H4 (cell line): ENCODE measurements at regions not wholly inside any gene's neighbourhood (a gene's known extent, or its start where the extent isn't known, plus 50 kb on each side); places are given as distances from the start of the nearest gene placed in this dataset.

Source experiments
- DNase-seq: peaks from one replicate; pipeline ENCODE4 v3.0.0-alpha.2; 2015; ENCODE audit warnings: low spot score

- DNase-seq: no peak
Observed at GRCh38 chr2:10985260-10985659, 73.5 kb downstream of the KCNF1 start.

GRCh38 chr2:10985901-10986535 is 74.3 kb downstream of the KCNF1 start:
- DNase-seq: no peak

- no peak for DNase-seq
Observed at GRCh38 chr2:10987439-10987838, 75.7 kb downstream of the KCNF1 start.

- no peak for DNase-seq
Observed at GRCh38 chr2:10987861-10988260, 76.1 kb downstream of the KCNF1 start.

DNA sequence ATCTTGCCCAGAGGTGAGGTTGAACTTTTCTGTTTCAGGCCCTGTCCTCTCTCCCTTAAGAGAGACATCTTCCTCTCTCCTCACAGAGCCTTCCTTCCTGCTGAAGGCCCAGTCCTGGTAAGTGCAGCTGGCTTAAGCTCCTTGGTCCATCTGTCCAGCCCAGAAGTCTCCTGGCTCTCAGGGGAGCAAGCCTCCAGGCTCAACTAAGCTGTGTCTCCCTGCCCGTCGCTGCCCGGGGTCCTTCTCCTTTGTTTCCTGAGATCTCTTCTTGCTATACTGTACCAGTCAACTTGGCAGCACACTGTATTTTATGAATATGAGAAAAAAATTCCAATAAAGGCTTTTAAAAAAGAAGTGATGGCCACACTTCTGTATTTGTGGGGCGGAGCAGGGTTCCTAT is 77.4 kb downstream of the KCNF1 start:
- no peak for DNase-seq

DNA sequence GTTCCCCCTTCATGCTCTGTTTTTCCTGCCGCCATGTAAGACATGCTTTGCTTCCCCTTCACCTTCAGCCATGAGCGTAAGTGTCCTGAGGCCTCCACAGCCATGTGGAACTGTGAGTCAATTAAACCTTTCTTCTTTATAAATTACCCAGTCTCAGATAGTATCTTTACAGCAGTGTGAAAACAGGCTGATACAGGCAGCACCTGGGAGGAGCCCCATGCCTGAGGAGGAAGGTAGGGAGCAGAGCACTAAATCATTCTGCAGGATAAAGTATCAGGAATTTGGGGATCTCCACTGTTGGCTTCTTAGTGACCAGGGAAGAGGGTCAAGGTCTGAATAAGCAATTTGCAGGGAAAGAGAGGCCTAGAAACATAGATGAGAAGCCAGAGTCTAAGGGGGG is 78.0 kb downstream of the KCNF1 start:
- no peak for DNase-seq

- DNase-seq: no peak
Observed at GRCh38 chr2:10990561-10991111, 78.9 kb downstream of the KCNF1 start.

DNA sequence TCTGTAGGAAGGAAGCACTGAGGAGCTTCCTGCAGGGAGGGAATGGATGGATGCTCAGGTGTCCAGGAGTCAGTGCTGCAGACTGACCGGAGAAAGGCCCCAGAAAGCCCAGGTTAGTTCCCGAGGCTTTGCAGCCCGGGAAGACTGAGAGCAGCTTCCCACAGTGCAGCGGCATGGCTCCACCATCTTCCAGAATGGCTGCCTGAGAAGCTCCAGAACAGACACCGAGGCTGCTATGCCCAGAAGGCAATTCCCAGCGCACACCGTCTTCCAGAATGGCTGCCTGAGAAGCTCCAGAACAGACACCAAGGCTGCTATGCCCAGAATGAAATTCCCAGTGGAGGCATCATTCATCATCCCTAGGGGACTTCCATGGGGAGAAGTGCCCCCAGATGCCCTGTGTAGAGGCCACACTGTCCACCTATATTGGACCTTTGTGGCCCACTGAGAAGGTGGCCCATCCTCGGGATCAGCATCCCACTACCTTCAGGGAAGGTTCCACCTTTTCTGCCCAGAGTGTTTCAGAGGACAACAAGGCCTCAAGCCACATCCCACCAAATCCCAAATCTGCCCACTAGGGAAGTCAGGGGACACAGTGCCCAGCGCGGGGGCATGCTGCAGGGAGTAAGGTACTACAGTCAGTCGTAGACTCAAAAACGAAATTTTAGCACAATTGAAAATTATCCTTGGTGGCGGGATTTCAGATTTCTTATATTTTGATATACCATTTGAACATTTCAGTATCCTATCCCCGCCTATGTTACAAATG is 80.5 kb downstream of the KCNF1 start:
- no peak for DNase-seq

GRCh38 chr2:10993001-10993481 is 81.3 kb downstream of the KCNF1 start:
- no peak for DNase-seq

DNA sequence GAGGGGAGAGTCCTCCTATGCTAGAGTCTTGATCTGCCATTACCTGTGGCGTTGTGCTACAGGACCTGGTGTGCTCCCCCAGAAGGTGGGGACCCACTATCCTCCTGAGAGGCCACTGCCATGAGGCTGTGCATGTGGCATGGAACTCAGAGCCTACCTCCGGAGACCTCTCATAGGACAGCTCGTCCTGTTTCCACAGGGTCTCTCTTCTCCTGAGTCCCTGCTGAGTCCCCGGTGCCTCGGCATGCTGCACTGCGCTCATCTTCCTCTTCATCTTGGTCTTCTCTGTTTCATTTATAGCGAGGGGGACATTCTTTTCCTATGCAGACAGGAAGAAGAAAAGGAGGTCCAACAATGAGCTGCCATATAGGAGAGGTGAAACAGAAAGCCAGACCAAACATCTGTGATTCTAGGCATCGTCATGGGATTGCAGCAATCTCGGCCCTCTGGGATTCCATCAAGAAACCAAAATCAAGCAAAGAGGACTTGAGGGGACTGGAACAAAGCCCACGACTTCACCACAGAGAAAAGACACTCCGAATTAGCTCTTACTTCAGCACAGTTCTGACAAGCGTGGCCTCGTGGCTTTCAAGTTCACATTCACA is 83.7 kb downstream of the KCNF1 start:
- no peak for DNase-seq

DNA sequence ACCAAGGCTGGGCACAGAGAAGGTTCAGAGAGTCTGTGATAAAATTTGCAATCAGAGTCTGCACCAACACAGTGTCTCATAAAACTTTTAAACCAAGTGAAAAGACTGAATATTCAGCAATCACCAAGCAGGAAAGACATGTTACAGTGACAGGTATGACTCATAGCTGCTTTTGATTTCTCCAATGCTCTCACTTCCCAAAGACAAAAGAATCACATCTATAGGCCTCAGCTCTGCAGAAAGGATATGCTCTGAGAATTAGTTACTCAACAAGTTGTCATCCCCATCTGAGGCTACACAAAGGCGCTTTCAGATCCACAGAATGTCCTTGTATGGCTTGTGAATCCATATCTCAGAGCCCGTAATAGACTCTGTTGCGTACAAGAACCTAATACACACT is 92.5 kb downstream of the KCNF1 start:
- no peak for DNase-seq

DNA sequence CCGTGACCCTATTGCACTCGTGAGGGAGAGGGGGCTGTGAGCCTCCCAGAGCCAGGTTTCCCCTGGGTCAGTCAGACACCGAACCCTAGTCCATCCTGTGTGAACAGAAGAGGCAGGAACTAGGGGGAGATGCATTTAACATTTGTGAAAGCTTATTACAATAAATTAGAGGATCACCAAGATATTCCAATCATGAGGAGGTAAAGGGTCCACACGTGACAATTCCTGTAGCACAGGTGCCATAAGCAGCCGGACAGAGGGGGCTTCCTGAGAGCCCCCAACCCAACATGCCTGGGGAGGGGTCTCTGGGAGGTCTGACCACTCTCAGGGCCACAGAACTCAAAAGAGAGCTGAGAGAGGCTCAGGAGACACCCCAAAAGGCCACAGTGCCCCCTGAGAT is 93.3 kb downstream of the KCNF1 start:
- no peak for DNase-seq

- DNase-seq: no peak
Observed at GRCh38 chr2:11006191-11006590, 94.5 kb downstream of the KCNF1 start.

GRCh38 chr2:11007331-11008264 is 95.9 kb downstream of the KCNF1 start:
- DNase-seq: no peak

GRCh38 chr2:11008773-11009172 is 97.0 kb downstream of the KCNF1 start:
- DNase-seq: no peak

DNA sequence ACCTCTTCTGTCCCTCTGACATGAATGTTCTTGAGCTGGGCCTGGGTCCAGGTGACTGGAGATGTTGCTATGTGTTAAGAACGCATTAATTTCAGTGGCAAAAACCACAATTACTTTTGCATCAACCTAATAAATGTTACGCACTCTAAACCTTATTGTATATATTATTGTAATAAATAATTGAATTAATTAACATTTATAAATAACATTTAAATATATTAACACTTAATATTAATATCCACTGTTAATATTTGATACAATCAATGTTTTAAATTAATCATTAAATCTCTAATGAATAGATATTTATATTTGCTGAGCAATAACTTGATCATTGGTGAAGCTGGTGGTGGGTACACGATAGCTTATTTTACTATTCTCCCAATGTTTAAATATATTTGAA is 97.4 kb downstream of the KCNF1 start:
- no peak for DNase-seq

GRCh38 chr2:11009891-11010290 is 98.2 kb downstream of the KCNF1 start:
- no peak for DNase-seq

- no peak for DNase-seq
Observed at GRCh38 chr2:11011359-11011758, 99.6 kb downstream of the KCNF1 start.

- DNase-seq: no peak
Observed at GRCh38 chr2:11012131-11012693, 100.5 kb downstream of the KCNF1 start.

DNA sequence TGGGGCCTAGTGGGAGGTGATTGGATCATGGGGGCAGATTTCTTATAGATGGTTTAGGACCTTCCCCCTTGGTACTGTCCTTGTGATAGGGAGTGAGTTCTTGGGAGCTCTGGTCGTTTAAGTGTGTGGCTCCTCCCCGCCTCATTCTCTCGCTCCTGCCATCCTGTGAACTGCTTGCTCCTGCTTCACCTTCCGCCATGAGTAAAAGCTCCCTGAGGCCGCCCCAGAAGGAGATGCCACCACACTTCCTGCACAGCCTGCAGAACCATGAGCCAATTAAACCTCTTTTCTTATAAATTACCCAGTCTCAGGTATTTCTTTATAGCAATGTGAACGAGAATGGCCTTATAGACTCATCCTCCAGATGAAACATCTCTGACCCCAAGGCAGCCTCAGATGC is 101.5 kb downstream of the KCNF1 start:
- no peak for DNase-seq

- DNase-seq: no peak
Observed at GRCh38 chr2:11014026-11014425, 102.3 kb downstream of the KCNF1 start.
